ELF-1 (cell line): ENCODE measurements at regions not wholly inside any gene's neighbourhood (a gene's known extent, or its start where the extent isn't known, plus 50 kb on each side); places are given as distances from the start of the nearest gene placed in this dataset.

Source experiments
- DNase-seq: peaks from one replicate; pipeline ENCODE4 v3.0.0-alpha.2; 2016; ENCODE audit warnings: low read depth, low spot score

DNA sequence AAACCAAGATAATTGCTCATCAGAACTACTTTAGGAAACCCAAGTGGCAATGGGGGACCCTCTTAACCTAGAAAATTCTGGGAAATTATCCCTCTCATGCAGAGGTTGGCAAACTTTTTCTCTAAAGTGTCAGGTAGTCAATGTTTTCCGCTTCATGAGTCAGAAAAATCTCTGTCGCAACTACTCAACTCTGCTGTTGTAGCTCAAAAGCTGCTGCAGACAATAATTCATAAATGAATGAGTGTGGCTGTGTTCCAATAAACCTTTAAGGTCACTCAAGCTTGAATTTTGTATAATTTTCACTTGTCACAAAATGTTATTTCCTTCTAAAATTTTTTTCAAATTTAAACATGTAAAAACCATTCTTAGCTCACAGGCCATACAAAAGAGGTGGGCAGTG lies 193.4 kb upstream of the MID1 start:
- no peak for DNase-seq

DNA sequence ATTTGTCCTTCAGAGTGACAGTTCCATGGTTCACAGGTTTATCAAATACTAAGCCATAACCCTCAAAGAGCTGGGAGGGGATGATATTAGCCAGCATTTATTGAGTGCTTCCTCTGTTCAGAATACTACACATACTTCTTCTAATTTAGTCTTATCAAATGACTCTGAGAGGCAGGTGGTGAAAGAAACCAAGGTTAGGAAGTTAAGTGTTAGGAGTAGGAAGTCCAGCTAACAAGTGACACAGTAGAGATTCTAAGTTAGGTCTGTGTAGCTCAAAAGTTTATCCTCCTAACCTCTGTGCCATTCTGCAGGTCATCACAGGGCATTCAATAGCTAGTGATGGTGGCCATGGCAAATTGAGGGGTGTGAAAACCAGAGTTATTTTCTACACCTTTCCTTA lies 198.3 kb upstream of the MID1 start:
- DNase-seq: no peak

DNA sequence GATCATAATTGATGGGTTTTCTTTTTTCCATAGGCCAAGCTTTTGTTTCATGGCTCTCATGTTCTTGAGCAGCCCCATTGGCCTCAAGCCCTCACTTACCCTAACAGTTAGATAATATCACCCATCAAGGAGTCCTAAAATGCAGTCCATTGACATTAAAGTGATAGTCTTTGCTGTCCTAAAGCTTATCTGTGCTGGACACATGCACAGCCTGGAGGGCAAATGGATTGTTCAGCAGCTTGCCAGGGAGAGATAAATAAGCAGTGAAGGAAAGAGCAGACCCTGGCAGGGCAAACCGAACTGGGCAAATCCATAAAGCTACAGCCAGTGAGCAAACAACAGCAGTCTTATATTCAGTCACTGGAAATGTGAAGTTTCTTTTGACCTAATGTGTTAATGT lies 199.6 kb upstream of the MID1 start:
- no peak for DNase-seq

DNA sequence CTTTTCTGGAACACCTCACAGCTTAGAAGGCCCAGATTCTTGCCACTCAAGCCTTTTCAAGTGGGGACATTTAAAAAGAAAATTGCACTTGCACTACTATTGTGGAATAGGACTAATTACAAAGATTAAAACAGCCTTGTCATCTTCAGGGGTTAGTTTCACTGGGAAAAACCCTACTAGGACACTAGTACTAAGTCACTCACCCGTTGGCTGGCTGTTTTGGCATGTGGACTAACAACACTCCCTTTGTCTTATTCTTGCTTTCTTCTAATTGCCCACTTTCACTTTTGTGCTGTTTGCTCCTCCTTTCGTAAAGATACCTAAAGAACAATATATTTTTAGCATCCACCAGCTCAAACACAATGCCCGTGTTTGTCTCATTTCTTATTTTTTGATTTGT lies 200.9 kb upstream of the MID1 start:
- DNase-seq: no peak

DNA sequence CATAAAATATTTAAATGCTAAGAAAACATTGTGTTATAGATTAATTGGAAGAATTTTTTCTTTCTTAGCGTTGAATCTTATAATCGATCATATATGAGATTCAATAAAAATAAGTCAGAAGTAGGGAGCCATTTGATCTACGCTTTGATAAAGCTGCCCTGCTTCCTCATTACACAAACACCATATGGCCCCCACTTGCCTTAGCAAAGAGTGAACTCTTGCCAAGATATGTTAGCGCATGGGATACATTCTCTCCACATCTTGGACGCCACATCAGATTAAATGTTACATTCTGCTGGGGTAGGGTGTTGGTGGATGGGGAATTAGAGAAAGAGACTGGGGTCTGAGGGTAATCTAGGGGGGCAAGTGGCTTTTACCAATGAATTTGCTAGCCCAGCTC lies 207.7 kb upstream of the MID1 start:
- no peak for DNase-seq

DNA sequence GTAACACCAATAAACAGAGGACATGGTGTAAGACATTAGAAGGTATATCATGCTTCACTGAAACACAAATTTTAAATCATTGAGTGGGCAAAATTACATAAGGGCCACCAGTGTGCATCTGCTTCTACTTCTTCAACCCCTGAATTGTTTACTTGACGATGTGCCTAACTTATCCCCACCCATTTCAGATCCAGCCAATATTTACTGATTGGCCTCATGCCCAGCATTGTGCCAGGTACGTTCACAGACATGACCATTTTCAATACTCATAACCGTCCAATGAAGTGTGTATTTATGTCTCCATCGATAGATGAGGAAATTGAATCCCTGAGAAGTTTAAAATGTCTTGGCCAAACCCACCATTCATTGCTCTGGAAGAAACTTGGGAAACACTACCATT lies 208.3 kb upstream of the MID1 start:
- no peak for DNase-seq

DNA sequence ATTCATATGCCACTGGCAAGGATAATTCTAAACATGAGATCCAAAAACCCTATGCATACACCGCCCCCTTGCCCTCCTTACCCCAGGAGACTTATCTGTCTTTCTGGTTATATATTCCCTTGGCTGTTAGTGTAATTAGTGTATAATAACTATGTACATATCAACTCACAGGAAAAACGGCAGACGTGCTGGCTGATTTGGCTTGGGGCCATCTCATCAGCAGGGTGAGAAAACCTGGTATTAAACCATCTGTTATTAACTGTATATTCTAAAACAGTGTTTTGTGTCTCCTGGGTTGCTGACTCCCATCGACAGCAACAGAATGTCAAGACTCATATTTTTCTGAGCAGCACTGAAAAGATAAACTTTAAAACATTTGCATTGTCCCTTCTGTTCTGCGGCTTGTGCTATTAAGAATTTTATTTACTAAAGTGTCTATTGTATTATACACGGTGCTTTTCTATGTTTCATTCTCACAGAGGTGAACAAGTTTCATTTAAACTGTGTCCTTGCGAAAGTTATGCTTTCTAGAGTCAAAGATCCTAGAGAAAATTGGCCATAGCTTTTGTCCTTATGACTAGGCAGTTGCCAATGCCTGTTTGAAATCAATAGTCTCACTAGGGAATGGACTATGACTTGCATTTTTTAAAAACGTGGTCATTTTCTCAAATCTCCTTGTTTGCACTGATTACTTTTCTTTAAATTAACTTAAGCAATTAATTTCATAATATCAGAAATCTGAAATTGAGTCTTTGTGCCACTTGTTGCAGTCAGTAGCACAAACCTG lies 211.5 kb upstream of the MID1 start:
- no peak for DNase-seq

DNA sequence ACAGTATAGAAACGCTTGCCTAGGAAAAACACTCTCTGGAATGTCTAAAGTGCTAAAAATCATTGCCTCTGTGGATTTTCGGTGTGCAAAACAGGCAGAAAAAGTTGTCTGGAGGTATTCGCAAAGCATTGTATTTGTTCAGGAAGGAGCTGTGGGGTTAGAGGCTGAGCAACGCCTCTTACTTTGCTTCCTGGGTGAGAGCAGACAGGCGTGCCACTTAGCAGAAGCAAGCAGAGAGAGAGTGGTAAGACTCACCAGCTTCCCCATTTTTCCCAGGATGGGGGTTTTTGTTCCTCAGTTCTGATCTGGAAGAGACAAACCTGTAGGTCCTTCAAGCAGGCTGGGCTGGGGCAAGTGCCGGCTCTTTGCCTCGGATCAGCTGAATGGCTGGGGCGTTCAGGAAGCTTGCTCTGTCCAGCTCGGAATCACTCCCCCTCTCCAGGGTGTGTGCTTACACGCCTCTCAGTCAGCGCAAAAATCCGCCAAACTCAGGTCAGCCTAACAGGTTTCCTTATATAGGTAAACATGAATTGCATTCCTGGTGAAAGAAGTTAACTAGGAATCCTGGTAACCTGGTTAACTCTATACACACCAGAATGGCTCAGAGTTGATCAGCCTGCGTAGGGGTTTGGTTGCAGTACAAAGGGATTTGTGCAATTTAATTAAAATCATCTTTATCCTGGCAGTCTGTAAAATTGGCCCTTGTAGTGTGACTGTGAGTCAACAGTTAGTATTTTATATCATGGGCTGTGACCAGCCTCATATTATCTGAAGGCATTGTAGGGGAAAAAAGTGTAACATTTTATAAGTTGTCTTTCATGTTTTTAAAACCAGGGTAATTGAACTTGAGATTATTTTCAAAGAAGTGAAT lies 213.1 kb upstream of the MID1 start:
- DNase-seq: peak; percentile 85

DNA sequence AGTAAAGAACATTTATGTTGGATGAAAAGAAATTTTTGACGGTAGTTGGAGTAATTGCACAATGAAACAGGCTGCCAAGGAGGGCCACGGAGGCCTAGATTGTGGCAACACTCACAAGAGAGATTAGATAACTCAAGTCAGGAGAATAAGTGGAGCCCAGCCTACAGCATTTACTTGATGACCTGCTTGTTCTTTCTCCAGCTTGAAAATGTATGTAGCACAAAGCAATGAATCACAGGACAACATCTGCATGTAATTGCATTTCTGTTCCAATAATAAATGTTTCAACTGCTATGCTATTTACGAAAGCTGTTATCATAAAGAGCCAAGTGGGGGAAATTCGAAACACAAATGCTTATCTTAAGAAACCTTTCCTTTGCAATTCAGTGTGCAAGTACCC lies 221.2 kb upstream of the MID1 start:
- DNase-seq: no peak

DNA sequence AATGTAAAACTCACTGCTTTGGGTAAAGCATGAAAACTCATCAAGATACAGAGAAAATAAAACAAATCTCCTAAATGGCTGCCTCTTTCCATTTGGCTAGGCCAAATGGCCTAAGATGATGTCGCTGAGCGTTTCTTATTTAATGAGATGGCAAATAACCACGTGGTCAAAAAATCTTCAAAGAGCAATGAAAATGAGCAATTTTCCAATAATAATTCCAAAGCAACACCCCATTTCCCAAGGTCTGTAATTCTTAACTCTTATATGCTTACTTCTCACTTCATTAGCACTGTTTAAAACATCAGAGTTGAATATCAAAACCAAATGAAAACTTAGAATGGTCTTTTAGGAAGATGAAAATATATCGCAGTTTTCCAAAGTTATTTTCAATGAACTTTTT lies 222.3 kb upstream of the MID1 start:
- no peak for DNase-seq

DNA sequence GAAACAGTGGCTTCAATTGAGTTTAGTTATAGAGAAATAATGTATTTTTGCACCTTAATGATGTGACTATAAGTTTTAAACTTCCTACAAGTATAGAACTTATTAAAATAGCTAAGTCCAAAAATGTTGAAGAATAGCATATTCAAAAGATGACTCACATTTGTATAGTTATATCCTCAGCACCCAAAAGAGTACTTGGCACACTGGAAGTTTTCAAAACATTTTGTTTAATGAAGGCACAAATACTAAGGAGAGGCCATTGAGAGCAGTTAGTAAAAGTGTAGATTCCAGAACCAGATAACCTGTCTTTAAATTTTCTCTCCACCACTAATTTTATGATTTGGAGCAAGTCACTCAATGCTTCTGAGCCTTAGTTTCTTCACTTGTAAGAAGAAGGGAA lies 226.9 kb upstream of the MID1 start:
- no peak for DNase-seq

DNA sequence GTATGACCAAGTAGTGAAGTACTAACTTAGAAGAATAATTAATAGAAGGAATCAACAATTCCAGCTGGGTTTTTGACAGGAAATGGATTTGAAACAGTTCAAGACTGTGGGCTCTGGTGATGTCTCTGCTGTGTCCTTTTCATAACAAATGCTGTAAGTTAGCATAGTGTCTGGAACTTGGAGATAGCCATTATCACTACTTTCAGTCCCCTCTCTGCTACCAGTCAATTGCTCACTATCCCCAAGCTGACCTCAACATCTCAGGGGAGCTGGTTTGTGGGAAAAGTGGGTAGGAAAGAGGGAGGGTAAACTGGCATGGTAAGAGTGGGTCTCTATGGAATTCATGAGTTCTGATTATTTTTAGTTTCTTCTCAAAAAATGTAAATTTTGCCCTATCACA lies 231.4 kb upstream of the MID1 start:
- DNase-seq: no peak

DNA sequence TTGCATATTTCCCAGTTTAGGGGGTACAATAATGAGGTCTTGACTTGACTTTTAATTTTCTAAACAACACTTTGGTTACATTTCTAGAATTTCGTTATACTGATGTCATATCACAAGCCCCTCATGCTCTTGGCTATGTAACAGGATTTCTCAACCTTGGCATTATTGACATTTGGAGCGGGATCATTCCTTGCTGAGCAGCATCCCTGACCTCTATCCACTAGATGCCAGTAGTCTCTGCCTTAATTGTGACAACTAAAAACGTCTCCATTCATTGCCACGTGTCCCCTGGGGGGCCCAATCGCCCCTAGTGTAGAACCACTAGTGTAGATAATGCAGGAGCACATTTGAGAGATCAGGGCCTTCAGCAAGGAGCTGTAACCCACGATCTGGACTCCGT lies 234.2 kb upstream of the MID1 start:
- peak; percentile 11 for DNase-seq

DNA sequence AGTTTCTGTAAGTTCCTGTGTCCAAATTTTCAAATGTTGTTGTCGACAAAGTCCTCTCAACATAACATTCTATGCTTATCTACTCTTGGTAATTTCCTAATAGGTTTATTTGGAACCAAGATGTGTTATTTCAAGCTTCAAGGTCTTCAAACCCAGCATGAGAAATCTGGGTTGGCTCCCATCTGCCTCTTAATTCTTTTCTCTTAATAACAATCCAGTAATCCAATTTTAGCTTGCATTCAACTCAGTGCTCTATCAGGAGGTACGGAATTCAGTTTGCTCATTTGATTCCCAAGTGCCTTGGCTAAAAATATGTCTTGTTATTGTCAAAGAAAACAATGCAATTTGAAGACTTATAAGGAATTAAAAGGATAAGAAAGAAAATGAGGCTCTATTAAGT lies 235.5 kb upstream of the MID1 start:
- no peak for DNase-seq

DNA sequence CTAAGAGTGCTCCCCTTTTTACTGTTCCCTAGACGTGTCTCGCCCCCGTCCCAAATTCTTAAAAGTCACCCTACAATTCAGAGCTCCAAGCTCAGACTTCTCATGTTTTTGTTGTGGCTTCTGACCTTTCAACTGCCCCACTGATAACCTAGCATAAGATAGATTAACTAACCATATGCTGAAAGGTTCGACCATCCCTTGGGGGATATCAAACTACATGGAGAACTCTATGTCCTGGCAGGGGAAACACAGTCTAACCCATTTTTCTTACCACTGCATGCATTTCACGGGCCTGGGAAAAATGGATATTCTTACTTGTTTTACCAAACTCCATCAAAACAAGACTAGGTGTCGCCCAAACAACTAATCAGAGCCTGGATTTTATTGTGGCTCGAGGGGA lies 236.4 kb upstream of the MID1 start:
- DNase-seq: no peak

DNA sequence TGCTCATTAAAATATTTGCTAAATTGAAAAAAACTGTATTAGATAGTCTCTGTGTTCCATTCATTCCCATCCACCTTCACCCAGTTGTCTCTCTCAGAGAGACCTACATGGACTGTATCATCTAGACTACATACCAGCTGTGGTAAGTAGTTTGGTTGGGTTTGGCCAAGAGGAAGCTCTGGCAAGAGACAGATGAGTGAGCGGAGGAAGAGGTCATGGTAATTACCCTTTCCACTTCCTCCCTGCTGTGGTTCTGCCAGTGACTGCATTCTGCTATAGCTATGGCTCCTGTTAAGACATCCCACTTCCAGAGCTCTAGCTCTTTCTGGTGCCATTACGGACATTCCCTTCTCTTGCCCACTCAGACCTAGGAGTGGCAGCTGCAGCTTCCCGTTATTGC lies 239.0 kb upstream of the MID1 start:
- DNase-seq: no peak

DNA sequence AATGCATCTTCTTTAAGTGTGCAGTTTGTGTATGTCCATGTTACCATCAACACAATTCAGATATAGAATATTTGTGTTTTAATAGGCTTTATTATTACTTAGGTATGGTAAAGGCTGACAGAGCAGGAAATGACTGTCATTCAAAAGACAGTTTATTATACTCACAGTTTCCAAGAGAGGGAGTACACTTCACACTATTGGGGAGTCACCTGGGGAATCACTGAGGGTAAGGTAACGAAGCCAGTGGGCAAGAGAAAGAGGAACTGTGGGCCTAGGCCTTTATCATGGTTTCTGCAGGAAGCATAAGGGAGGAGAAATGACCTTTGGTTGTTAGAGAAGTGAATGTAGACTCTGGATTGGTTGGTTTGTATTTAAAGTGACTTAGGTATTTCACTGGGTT lies 235.1 kb upstream of the HCCS start:
- DNase-seq: no peak

DNA sequence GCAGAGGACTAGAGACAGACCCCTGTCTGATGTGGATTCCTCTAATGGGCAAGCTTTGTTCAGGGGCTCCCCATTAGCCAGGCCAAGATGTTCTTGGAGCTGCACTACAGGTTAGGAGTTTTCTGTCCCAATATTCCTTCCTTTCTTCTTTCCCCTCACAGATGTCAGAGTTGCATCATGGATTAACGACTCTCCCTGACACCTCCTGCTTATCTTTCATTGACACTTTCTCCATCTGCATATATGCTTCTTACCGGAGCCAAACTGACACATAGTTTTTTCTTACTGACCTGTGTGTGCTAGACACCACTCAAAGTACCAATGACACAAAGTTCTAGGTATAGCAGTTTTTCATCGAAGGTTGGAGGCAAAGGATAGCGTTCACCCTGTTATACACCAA lies 228.6 kb upstream of the HCCS start:
- DNase-seq: no peak

DNA sequence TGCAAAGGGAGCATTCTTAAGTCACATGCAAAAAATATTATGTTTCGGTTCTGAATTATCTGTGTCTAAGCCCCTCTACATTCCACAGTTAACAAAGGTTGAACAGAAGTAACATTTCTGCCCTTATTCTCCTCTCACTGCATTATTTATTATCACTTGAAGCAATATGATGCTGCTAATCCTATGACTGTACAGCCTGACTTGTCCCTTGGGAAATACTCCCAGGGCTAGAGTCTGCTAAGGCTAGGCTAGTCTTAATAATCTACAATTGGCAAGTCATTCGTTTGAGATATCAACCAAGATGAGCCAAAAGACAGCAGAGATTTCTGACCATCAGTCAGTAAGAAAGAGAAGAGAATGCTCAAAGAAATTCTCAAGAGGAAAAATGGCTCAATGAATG lies 226.9 kb upstream of the HCCS start:
- no peak for DNase-seq

DNA sequence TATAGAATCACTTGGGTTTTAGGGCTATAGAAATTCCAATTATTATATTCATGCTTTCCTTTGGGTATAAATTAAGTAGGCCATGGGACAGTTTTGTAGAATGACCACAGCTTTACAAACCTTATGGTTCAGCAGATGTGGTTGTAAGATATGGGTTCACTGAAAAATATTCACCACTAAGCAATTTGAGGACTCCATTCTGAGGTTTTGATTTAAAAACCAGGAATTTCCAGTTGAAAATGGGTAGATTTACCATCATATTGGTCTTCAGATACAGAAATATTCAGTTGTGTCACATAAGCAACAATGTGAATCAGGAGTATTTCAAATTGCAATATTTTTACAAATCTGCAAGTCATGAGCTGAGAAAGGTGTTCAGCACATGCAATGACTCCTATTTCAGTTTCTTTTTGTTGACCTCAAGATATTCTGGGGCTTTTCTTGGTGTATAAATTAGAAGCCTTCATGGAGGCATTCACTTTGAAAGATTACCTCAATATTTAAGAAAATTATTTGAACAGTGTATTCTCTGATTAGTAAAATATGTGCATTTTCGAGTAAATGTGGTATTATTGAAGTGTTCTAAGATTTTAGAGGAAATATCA lies 218.4 kb upstream of the HCCS start:
- DNase-seq: no peak

DNA sequence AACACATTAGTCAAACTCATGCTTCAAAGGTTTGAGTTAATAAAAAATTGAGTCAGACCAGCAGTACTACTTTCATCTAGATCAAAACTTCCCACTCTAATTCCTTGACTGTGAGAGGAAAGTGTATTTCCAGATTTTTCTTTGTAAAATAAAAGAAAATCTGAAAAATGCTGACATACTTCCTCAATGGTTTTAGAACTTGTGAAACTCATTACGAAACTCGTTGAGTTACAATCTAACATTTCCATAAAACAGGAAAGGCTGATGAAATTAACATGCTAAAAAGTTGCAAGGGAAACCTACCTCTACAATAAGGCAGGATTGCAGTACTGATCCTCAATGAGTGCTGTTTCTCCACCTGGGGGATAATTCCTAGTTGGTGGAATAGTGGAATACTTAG lies 217.8 kb upstream of the HCCS start:
- no peak for DNase-seq

DNA sequence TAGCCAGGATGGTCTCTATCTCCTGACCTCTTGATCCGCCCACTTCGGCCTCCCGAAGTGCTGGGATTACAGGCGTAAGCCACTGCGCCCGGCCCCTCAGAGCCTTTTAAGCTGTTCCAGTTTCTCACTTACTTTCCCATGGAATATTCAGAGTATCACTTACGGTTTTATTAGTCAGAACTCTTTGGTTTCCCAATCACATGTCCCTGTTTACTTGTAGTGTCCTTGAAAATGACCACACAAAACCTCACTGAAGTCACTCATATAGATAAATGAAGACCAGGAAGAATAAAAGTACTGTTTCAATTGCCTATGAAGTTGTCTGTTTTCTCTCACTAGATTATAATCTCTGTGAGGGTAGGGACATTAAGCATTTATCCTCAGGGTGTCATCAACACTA lies 217.2 kb upstream of the HCCS start:
- DNase-seq: no peak

DNA sequence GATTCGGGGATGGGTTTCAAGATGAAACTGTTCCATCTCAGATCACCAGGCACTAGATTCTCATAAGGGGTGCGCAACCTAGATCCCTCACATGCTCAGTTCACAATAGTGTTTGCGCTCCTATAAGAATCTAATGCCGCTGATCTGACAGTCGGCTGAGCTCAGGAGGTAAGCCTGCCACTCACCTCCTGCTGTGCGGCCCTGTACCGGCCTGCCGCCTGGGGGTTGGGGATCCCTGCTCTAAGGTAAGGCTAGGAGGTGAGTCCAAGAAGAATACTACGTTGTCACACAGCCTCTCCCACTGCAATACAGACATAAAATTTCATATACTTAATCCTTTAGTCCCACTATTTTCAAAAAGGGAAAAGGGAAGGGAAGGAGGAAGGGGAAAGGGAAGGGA lies 213.4 kb upstream of the HCCS start:
- peak; percentile 39 for DNase-seq
